ENCODE measurements at regions not wholly inside any gene's neighbourhood (a gene's known extent, or its start where the extent isn't known, plus 50 kb on each side); places are given as distances from the start of the nearest gene placed in this dataset.

- TF ChIP-seq CTCF (IDR thresholded peaks at IDR 0.05; ENCODE audit: insufficient read depth, low read depth, low read length) (no peak), EZH2 (IDR thresholded peaks at IDR 0.05; ENCODE audit: insufficient read depth, low read length) (no peak)
Measured at GRCh38 chr7:155874010-155874409, 61.7 kb upstream of the SHH start.
